HG02610 (cell line): ENCODE measurements at regions not wholly inside any gene's neighbourhood (a gene's known extent, or its start where the extent isn't known, plus 50 kb on each side); places are given as distances from the start of the nearest gene placed in this dataset.

Experiments
- ATAC-seq: cut with Tn5 transposase; IDR thresholded peaks from one replicate; pipeline ENCODE4 v1.9.1; 2021; ENCODE audit warnings: mild to moderate bottlenecking, moderate library complexity; ENCODE audit not compliant: unreplicated experiment

DNA sequence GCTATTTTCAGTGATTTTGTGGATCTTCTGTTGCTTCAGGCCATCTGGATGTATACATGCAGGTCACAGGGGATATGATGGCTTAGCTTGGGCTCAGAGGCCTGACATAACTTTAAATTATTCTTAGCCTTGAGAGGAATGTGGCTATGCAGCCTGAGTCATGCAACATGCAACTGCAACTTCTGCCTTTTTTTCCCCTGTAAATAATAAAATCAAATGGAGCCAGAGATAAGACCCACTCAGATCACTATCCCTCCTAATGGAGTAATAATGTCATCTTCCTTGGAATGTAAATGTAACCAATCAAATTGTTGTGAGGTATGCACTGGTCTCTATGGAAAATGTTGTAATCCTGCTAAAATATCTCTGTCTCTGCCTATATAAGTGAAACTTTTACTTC lies 54.9 kb downstream of the MAGEB17 start:
- ATAC-seq, result no peak

DNA sequence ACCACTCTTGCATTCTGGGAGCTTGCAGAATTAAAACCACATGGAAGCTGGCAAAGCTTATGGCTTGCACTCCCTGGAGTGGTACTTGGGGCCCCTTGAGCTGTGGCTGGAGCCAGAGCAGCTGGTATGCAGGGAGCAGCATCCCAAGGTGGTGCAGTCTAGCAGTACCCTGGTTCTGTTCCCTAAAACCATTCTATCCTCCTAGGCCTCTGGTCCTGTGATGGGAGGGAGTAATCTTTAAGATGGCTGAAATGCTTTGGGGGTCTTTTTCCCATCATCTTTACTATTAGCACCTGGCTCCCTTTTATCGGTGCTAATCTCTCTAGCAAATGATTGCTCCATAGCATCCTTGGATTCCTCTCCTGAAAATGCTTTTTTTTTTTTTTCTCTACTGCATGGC lies 56.1 kb downstream of the MAGEB17 start:
- ATAC-seq, result no peak

DNA sequence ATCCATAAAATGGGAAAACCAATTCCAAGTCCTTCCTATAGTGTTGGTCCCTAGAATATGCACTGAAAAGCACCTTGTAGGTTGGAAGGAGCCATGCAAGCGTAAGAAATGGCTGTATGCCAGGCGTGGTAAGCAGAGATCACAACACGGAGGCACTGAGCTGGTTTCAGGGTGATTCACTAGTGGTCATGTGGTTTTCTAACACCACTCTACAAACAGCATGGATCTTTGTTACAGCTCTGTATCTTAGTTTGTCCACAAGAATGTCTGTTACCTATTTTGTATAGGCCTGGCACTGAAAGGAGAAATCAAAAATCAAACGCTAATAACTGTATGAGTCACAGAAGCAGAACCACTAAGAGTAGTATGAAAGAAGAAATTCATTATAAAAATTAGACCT lies 71.9 kb downstream of the MAGEB17 start:
- peak; percentile 81 for ATAC-seq

DNA sequence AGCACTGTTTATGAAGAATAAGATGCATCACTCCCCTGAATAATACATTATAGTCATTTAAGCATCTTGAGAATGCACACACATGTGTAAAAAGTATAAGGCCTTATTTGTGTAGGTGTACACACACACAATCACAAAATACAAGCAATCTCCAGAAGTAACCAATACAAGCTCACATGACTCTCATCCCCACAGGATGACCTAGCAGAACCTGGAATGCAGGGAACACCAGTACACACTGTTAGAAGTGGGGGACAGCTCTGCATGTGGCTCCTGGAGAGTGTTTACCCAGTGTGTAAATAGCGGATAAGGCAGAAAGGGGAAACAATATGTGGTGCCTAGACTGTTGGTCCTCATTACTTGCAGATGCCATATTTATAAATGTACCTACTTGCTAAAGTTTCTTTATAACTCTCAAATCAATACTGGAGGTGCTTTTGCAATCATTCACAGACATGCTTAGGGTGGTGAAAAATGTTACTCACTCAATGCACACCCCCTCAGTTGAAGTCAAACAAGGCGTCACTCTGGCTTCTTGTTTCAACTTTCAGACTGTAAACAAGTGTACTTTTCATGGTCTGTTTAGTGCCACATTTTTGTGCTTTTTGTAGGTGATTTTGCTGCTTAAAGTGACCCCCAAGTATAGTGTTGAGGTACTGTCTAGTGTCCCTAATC lies 73.1 kb downstream of the MAGEB17 start:
- ATAC-seq, result no peak

DNA sequence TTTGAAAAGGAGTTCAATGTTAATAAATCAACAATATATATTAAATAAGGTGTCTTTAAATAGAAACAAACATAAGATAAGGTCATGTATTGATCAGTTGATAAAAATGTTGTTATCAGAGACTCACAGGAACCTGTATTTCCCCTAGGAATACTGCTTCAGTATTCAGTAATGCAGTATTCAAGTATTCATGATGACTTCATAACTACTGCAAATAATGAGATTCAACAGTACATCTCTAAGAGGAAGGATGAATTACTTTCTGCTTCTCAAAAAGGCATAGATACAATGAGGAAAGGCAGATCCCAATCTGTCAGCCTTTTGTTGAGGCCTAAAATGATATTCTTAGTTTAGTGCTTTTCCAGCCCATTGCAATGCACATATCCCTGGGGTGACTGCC lies 73.7 kb downstream of the MAGEB17 start:
- no peak for ATAC-seq

DNA sequence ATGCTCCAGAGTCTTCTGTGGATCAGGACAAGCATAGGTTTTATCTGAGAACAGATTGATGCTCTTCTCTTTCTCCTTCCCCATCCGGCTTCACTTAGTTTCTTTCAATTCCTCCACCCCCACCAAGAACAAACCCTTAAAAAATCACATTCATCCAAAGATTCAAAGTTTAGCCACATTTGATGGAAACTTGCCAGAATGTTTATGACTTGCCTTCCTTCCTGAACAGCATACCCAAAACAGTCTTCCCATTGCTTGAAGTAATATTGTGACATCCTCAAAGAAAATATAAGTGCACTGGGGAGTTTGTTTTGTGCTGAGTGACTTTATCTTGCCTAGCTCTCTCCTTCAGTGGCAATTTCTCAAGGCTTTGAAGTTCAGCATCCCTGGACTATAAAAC lies 83.0 kb downstream of the MAGEB17 start:
- no peak for ATAC-seq

DNA sequence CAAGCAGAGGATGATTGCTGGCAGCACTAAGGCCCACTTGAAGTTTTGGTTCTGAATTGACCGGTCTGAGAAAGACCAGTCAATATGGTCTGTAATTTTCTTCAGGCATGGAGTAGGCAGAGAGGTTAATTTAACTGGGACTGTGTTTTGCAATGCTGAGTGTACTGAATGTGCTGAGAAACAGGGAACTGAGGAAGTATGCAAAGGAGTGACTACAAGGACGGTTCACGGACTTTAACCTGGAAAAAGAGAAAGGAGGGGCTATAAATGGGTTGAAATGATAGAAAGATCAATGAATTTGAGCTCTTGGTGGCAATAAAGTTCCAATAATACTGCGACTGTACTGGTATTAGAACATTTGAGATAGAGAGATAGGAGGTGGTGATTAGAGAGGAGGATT lies 84.5 kb downstream of the MAGEB17 start:
- no peak for ATAC-seq

DNA sequence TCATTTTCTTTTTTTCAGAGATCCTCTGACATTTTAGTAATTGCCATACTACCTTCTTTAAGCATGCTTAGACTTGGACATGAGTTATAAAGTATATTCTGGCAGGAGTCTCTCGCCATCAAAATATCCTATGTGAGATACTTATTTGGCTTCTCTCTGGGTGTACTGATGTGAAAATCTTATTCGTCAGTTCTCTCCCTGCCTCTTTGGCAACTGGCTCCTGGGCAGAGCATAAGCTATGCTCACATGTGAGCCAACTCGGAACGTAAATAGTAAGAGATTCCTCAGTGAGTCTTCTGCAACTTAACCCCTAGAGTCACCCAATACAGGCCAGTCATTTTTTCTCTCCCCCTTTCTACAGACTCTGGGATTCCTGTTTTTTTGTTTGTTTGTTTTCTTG lies 91.6 kb downstream of the MAGEB17 start:
- no peak for ATAC-seq

DNA sequence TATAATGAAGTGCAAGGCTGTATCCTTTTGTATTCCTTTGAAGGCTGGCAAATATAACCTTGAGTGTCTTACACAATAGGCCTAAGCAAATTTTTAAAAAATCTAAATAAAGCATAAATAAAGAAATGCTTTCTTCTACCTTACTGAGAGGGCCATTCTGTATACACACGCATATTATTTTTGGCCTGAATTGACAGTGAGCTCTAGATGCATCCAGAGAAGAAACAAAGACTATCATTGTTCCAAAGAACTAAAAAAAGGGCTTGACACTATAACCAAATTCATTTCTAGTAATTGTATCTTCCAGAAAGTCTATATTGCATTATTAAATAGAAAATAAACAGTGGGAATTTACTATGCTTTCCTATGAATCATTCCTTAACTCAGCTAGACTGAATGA lies 100.2 kb downstream of the MAGEB17 start:
- ATAC-seq, result no peak

DNA sequence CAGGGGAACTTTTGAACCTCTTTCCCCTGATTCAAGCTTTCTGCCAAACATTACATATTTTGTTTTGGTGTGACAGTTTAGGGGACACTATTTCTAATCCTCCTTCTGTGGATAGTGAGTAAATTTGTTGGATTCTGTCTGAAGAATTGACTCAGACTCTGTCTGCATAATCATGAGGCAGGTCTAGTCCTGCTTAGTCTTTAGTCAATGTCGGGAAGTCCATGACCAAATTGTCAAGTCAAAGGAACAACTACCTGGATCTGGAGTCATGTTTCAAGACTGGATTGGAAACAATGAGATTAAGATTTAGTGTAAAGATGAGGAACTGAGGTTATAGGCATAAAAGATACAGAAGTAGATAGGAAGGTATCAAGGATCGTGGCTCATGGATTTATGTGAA lies 100.9 kb downstream of the MAGEB17 start:
- ATAC-seq, result no peak

DNA sequence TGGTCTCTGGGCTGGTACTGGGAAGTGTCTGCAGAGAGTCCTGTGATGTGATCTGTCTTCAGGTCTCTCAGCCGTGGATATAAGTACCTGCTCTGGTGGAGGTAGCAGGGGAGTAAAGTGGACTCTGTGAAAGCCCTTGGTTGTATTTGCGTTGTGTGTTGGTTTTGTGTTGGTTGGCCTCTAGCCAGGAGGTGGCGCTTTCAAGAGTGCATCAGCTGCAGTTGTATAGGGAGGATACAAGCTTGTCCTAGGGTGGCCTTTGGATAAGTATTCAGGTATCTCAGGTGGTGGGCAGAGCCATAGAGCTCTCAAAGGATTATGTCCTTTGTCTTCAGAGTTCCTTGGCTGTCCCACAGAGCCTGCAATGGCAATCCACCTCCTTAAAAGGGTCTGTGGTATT lies 111.6 kb downstream of the MAGEB17 start:
- ATAC-seq, result no peak

DNA sequence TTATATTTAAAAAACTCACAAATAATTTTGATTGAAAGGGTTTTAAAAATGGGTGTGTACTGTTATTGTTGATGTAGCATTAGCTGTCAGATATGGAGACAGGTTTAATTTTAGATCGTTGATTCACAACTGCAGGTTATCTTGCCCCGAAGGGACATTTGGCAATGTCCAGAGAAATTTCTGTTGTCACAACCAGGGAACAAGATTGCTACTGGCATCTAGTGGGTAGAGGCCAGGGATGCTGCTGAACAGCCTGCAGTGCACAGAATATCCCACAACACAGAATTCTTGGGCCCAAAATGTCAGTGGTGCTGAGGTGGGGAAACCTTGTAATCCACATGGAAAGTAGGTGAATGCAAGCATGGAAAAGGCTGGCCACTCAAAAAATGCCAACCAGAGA lies 114.9 kb downstream of the MAGEB17 start:
- no peak for ATAC-seq

DNA sequence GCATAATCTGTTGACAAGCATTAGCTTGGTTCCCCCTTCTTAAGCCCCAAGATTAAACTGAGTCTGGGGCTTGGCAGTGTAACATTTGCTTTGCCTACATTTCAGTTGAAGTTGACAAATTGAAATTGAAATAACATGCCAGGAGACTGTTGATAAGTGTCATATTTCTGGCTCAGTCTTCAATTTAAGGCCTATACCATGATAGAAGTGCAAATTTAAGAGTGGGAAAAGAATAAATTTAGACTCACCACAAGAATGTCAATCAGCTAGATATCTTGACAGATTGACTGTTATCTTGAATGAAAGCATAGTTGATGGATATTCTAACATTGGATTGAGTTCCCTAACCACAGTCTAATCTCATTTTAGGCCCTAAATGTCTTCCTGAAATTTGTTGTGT lies 117.6 kb downstream of the MAGEB17 start:
- no peak for ATAC-seq

DNA sequence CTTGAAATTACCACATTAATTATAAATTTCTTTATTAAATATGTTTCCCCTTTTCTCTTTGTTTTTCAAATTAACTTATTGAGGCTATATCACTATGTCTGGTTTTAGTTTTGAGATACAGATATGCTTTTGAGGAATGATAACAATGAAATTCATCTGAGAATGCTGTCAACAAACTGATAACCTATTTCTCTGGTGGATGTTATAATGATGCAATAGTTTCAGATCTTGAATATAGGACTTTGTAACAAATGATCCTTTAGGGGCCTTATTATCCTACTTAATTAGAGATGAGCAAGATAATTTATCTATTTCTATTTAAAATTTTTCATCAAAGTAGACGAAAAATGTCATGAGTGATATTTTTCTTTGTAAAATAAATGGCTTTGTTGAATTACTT lies 123.7 kb downstream of the MAGEB17 start:
- ATAC-seq, result no peak

DNA sequence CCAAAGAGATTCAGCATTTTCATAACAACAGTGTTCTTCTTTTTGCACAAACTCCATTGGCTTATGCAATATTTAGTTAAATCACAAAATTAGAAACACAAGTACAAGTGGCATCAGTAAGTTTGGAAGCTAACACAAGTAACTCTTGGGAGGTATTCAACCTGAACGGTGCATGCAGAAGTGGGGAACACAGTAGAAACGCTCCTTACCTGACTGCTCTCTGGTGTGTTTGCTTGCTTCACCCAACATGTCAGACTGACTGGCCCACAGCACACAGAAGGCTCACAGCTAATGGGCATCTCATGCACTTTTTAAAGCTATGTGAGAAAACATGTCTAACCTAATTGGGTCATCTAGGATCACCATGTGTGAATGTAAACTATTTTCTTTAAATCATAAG lies 133.6 kb downstream of the MAGEB17 start:
- ATAC-seq, result no peak

DNA sequence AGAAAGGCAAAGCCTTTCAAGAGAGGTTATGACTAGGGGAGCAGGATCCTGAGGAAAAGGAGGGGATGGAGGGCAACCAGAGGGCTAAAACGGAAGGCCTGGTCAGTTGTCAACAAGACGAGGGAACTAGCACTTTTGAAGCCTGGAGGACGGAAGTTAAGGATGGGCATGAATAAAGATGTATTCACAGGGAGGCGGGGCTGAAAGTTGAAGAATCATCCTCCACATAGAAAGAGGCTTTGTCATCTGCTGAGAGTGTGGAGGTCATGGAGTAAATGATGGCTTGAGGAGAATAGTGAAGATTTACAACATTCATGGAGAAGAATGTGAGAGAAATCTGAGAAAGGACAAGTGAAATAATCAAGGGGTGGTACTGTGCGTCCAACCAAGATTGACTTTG lies 137.5 kb downstream of the MAGEB17 start:
- no peak for ATAC-seq

DNA sequence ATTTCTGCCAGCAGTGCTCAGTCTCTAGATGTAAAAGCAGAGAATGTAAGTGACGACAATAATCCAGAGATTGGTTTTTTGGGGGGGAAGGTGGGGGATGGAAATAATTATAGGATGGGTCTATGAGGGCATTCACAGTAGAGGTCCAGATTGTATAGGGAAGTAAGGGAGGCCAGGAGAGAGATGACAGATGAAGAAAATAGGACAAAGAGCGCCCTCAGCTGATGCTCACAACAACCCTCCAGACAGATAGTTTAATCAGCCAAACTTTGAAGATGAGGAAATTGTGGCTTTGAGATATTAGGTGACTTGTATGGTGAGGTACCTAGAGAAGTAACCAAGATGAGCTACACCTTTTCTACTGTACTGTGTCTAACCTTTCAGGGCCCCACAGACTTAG lies 137.9 kb downstream of the MAGEB17 start:
- ATAC-seq, result no peak

DNA sequence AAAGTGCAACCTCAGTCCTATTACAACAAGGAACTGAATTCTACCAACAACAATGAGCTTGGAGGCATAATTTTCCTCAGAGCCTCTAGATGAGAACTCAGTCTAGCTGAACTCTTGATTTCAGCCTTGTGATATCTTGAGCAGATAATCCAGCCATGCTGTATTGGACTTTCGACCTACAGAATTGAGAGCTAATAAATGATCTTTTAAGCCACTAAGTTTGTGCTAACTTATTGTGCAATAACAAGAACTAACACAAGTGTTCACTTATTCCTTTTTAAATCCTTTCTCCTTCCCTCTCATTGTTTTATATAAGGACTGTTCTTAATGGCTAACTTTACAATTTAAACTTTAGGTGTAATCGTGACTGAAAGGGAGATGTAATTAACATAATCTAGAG lies 140.7 kb downstream of the MAGEB17 start:
- no peak for ATAC-seq

DNA sequence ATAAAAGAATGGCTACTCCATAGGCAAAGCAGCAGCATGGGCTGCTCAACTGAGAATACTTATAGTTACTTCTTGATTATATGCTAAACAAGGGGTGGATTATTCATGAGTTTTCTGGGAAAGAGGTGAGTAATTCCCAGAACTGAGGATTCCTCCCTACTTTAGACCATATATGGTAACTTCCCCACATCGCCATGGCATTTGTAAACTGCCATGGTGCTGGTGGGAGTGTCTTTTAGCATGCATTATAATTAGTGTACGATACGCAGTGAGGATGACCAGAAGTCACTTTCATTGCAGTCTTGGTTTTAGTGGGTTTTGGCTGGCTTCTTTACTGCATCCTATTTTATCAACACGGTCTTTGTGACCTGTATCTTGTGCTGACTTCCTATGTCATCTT lies 141.5 kb downstream of the MAGEB17 start:
- ATAC-seq, result no peak

DNA sequence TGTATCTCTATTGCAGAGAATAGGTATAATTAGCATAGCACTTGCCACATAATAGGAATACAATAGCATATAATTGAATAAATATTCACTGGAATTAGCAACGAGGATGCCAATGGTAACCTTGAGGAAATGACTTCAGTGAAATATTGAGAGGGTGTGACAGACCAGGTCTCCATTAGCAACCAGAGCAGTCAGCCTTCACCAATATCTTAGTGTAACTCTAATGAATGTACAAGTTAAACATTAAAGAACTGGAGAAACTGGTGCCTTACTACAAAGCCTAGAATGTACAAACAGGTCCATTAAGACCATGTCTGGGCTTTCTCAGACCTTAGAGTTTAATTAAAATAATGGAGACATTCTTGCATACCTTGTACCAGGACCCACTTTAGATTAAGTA lies 143.0 kb downstream of the MAGEB17 start:
- ATAC-seq, result no peak

DNA sequence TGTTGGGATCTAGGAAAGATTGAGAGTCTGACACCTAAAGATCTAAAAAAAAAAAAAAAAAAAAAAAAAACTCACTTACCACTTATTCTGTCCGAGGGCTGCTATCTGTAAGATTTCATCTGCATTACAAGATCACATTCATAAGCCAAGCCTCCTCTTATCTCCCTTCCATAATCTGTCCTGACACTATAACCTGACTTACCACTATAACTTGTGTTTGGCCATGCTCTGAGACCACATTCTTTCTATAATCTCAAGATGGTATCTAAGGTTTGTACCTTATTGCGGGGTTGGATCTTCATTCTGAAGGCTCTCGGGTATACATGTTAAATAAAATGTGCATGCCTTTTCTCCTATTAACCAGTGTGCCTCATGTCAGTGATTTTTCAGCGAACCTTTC lies 144.4 kb downstream of the MAGEB17 start:
- no peak for ATAC-seq

DNA sequence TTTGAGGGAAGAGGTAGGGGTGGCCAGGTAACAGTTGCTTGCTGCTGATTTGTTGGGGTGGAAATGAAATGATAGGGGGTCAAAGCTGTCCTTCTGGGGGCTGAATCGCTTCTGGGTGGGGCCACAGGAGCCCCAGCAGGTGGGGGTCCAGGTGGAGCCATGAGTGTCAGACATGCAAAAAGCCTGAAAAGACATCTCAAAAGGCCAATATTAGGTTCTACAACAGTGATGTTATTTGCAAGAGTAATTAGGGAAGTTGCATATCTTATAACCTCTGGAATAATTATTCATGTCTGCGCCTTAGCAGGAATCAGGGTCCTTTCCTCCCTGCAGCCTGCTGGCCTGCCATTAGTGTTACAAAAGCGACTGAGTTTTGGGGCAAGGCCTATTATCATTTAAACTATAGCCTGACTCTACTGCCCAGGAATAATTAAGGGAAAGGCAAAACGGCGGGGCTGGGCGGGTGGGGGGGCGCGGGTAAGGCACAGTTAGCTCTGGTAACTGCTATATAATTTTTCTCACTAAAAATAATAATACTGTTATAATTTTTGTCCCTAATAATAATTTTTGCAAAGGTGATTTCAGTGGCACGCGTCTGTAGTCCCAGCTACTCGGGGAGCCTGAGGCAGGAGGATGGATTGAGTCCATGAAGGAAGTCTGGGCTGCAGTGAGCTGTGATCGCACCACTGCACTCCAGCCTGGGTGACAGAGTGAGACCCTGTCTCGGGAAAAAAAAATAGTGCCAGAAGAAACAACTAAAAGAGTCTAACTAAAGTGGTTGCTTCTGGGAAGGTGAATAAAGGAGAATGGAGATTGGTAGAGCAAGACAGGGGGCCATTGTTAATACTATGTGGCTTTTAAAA lies 145.7 kb downstream of the MAGEB17 start:
- ATAC-seq, result no peak

DNA sequence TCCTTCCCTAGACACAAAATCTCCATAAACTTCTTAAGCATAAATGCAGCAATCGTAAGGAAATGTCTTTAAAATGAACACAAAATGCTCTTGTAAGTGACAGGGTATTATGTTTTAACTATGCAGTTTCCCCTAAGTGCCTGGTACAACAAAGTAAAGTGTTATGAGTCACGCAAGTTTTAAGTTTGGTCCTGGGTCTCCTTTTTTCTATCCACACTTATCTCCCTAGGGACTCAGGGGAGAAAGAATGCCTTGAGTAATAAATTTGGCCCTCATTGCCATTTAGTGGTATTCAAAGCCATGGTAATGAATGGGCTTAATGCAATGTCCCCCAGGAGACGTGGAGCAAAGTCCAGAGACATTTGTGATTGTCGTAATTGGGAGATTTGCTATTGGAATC lies 149.1 kb downstream of the MAGEB17 start:
- ATAC-seq, result no peak
